Activated CD8-positive, alpha-beta memory T cell treated with anti-CD3 and anti-CD28 coated beads, Interleukin-2, amount 50 U/mL, for 48 hours (primary cell): ENCODE measurements at regions not wholly inside any gene's neighbourhood (a gene's known extent, or its start where the extent isn't known, plus 50 kb on each side); places are given as distances from the start of the nearest gene placed in this dataset.

Experiments
- DNase-seq: peaks from one replicate; pipeline ENCODE4 v3.0.0-alpha.2; 2020

GRCh38 chr2:239682518-239682917 lies 281.7 kb upstream of the HDAC4 start:
- DNase-seq: no peak

- DNase-seq: no peak
Measured at GRCh38 chr2:239679755-239680154, 278.9 kb upstream of the HDAC4 start.

- DNase-seq: no peak
Measured at GRCh38 chr2:239678666-239679296, 278.0 kb upstream of the HDAC4 start.

GRCh38 chr2:239678186-239678490 lies 277.3 kb upstream of the HDAC4 start:
- DNase-seq: no peak

GRCh38 chr2:239677453-239678185 lies 276.8 kb upstream of the HDAC4 start:
- no peak for DNase-seq

GRCh38 chr2:239676716-239677452 lies 276.1 kb upstream of the HDAC4 start:
- peak; percentile 41 for DNase-seq

- DNase-seq: peak; percentile 29
Measured at GRCh38 chr2:239675826-239676715, 275.3 kb upstream of the HDAC4 start.

- peak; percentile 25 for DNase-seq
Measured at GRCh38 chr2:239674981-239675825, 274.4 kb upstream of the HDAC4 start.

GRCh38 chr2:239674101-239674980 lies 273.5 kb upstream of the HDAC4 start:
- DNase-seq: peak; percentile 30

- peak; percentile 34 for DNase-seq
Measured at GRCh38 chr2:239673641-239674040, 272.8 kb upstream of the HDAC4 start.

GRCh38 chr2:239671916-239672849 lies 271.4 kb upstream of the HDAC4 start:
- DNase-seq: no peak

GRCh38 chr2:239671471-239671870 lies 270.7 kb upstream of the HDAC4 start:
- DNase-seq: no peak

GRCh38 chr2:239670463-239671120 lies 269.8 kb upstream of the HDAC4 start:
- DNase-seq: no peak

GRCh38 chr2:239669899-239670460 lies 269.2 kb upstream of the HDAC4 start:
- DNase-seq: no peak

GRCh38 chr2:239669181-239669898 lies 268.5 kb upstream of the HDAC4 start:
- DNase-seq: no peak

- no peak for DNase-seq
Measured at GRCh38 chr2:239668651-239669050, 267.8 kb upstream of the HDAC4 start.

GRCh38 chr2:239668042-239668441 lies 267.2 kb upstream of the HDAC4 start:
- no peak for DNase-seq

- no peak for DNase-seq
Measured at GRCh38 chr2:239667431-239667985, 266.7 kb upstream of the HDAC4 start.
